SK-MEL-5 (cell line): ENCODE measurements at regions not wholly inside any gene's neighbourhood (a gene's known extent, or its start where the extent isn't known, plus 50 kb on each side); places are given as distances from the start of the nearest gene placed in this dataset.
A peak's percentile ranks its signal among the peaks of the same experiment; 100 is the strongest.

ENCODE experiments used
- DNase-seq: peaks from one replicate; pipeline ENCODE4 v3.0.0-alpha.2; 2016; ENCODE audit warnings: low read depth, low spot score
- in situ Hi-C: cut with HindIII; loops from 2 replicates; pipeline ENCODE4 v1.10.0; 2016; ENCODE audit warnings: low sequenced_read_pairs, high pct_unique_total_duplicates, low pct_unique_long_range_greater_than_20kb

DNA sequence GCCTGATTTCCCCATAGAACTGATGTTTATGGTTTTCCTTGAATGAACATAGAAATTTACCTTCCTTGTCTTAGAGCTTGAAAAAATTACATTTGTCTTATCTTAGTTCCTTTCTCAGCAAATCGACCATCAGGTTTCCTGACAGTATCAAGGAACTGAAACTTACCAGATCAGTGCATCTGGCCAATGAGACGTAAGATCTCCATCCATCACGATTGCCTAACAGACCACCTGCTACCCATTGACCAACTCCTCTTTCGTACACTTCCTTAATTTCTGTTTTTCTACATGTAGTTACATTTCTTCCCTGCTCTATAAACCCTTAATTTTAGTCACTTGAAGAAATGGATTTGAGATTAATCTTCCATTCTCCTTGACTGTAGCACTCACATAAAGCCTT, 57.4 kb upstream of the TMPRSS15 start:
- DNase-seq = no peak
- in situ Hi-C loops = no loop called here

DNA sequence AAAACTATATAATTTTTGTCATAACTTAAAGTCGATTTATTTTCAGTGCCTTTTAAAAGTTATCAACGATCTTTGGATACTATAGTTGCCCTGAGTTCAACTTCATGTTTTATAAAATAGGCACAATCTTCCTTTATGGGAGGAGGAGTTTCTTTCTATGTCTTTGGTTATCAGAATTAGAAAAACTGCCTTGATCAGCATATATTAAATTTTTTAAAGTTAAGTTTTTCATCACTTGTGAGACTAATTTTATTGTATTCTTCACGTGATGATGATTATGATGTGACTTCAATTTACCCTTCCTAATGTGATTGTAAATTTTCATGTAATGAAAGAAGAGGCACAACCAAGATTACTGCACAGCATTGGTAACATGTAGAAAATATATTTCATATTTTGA, 58.2 kb upstream of the TMPRSS15 start:
- no peak for DNase-seq
- in situ Hi-C loops = no loop called here

DNA sequence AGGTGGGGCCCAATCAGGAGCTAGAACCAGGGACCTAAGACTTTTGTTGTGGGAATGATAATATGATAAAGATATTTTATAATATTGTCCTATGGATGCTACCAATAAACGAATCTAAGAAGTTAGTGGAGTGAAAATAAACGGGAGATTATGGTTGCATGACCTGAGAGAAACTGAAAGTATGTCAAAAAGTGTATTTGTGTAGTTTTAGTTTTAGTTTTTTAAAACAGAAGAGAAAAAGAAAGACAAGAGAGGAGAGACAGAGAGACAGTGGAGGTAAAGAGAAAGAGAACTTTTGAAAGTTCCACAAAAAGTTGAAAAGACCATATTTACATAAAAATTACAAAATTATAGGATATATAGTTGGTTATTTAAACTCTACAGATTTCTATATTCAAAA, 64.1 kb upstream of the TMPRSS15 start:
- DNase-seq = no peak
- in situ Hi-C loops = no loop called here

DNA sequence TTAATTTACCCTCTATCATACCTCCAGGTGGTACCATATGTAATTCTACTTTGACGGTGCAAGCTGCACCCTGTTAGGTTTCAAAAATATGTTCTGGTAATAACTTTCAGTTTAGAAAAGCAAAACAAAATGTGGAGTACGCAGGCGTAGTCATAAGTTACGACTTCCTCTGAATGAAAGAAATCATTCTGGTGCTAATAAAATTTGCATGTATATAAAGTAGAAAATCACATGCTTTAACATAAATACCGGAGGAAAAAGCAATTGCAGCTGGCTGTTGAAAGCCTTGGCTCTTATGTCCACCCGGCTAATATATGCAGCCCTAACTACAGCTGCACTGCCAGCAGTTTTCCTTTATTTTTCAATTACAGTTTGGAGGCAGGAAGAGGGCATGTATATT, 65.2 kb upstream of the TMPRSS15 start:
- DNase-seq = no peak
- in situ Hi-C loops = no loop called here

DNA sequence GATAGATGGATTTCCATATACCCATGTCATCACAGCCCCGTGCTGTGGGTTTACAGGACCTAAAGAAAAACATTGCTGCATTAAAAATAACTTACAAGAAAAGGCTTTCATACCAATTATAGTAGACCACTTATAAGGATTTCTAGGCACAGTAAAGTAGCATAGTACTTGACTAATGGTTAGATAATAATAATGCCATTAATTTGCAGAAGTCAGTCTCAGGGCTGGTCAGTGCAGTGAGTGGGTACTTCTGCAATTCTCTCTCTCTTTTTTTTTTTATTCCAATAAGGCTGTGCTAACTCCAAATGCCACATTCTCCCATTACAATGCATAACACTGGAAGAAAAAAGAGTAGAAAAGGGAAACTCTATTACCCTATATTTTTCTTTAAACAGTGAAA, 73.1 kb upstream of the TMPRSS15 start:
- no peak for DNase-seq
- in situ Hi-C loops = no loop called here

DNA sequence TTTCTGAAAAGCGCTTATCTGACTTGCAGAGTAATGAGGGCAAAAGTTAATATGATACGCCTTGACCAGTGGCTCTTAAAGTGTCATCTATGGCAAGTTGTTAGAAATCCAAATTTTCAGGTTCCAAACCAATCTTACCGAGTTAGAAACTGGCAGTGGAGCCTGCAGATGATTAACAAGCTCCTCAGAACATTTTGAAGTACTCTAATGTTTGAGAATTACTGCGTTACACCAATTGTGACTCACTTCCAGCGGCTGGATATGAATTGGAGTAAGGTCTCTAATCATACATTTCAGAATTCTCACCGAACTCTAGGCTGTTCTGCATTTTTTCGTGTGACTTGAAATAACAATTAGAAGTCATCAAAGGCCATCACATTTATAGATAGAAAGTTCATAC, 73.5 kb upstream of the TMPRSS15 start:
- in situ Hi-C loops = no loop called here
- no peak for DNase-seq

DNA sequence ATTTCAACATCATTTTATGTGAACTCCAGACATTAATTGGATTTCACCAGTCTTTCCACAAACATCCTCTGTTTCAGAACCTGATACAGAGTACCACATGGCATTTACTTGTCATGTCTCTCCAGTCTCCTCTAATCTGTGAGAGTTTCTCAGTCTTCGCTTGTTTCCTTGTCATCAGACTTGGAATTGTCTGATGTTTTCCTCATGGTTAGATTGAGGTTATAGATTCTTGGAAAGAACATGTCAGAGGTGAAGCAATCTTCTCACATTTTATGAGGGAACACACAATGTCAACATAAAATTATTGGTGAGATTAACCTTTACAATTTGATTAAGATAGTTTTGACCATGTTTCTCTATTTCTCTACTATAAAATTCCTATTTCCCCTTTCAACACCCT, 74.9 kb upstream of the TMPRSS15 start:
- DNase-seq = no peak
- in situ Hi-C loops = no loop called here

DNA sequence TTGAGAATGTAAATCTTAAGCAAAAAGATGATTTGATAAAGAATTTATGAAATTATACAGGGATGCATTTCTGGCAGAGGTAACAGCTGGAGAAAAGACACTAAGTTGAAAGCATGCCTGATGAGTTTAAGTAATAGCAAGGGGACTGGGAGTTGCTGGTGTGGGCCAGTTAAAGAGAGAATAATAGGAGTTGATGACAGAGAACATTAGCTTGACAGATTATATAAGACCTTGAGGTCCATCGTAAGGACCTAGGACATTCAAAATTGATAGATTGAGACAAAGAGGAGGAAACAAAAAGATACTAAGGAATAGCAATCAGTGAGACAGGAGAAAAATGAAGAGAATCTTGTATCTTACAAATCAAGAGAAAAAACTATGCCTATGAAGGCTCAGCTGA, 84.7 kb upstream of the TMPRSS15 start:
- no peak for DNase-seq
- in situ Hi-C loops = no loop called here

DNA sequence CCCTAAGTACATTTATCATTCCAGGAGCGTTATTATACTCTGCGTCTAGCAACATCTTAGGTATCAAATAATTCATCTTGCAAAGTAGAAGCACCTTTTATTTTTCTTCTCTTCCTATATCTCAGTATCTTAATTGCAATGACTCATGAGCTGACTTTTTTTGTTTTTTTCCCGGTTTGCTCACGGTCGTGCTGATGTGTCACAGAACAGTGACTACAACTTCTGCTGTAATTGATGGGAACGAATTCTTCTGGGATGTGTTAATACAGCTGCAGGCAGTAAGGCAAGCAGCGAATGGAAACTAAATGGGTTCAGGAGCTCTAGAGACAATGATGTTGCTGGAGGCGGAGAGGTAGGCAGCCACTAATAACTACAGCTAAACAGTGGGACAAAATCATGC, 89.8 kb upstream of the TMPRSS15 start:
- no peak for DNase-seq
- in situ Hi-C loops = no loop called here

DNA sequence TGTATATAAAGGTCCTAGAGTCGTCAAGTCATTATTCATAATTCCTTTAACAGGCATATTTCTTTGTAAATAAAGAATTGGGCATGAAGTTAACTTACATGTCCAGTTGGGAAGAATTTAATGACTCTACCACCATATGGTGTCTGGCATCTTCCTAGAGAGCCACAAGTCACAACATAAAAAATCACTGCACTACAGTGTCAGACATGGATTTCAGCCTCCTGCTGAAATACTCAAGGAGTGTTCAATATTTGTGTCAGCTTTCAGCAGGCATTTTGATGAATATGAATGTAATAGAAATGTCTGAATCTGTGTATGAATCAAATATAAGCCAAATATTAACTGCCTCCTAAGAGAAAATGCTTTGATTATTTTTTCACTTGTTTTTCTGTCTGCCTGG, 91.9 kb upstream of the TMPRSS15 start:
- no peak for DNase-seq
- in situ Hi-C loops = no loop called here

DNA sequence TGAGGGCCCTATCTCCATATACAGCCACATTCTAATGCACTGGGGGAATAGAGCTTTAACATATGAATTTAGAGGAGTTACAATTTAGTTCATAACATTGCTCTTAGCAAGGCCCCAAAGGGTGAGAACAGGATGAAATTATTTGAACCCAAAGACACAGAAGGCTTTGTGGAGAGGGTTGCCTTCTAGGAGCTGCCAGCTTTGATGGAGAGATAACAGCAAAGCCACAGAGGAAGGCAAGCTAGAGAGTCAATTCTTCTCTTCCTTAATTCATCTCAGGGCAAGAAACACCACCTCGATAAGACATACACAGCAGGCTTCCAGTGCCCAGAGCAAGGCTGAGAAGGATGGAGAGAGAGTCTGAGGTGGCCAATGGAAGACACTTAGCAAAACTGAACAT, 94.8 kb upstream of the TMPRSS15 start:
- in situ Hi-C loops = no loop called here
- no peak for DNase-seq

DNA sequence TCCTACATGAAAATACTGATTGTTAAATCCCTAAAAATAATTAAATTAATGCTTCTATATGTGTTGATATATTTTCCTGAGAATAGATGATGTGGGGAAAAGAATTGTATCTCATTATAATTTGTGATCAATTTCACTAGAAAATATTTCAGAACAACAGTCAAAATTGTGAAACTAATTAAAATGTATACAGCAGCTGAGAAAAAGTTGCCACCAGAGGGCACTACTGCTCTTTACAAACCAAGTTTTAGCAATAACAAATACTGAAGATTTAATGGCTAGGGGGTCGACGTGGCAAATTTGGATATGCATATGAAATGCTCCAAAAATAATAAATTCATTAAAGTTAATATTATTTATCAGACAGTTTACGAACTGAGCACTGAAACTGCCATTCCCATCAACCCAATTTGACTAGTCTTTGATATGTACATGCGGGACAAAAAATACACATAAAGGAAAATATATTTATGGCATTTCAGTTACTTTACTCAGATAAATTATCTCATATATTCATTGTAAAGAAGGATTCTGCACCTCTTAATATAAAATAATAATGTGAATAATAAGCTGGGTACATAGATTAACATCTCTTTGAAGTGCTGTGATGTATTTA, 96.3 kb upstream of the TMPRSS15 start:
- in situ Hi-C loops = no loop called here
- DNase-seq = peak; percentile 62

DNA sequence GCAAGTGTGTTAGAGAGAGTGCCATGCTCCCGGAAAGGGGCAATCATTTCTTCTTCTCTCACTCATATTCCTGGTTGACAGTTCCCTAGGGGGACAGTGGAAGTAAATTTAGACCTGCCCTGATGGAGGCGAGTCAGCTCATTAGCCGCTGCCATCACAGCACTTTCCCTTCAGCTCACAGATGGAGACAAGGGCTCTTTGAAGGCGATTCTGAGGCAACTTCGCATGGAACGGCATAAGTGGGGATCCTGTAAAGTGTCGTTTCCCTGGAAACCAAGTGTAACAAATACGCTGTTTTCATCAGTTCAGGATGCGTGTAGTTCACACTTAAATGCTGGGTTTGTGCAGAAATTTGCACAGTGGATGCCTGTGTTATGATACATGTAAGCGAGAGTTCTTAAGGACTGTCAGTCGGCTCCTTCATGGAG, 114.5 kb upstream of the TMPRSS15 start:
- no peak for DNase-seq
- in situ Hi-C loops = no loop called here

DNA sequence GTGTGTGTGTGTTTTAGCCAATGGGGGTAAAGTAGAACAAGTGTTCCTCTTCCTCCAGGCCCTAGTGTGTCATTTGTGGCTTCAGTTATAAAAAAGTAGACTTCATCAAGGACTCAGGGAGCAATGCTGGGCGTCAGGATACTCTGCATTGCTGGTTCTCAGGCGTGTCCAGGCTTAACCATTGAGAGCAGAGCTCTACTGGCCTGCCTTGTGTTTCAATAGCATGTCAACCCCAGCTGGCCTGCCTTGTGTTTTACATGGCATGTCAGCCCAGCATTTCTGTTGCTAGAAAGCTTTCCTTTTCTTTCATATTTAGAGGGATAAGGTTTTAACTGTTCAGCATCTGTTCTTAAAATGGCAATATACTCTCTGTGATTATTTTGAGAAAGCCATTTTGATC, 117.6 kb upstream of the TMPRSS15 start:
- DNase-seq = no peak
- in situ Hi-C loops = no loop called here

DNA sequence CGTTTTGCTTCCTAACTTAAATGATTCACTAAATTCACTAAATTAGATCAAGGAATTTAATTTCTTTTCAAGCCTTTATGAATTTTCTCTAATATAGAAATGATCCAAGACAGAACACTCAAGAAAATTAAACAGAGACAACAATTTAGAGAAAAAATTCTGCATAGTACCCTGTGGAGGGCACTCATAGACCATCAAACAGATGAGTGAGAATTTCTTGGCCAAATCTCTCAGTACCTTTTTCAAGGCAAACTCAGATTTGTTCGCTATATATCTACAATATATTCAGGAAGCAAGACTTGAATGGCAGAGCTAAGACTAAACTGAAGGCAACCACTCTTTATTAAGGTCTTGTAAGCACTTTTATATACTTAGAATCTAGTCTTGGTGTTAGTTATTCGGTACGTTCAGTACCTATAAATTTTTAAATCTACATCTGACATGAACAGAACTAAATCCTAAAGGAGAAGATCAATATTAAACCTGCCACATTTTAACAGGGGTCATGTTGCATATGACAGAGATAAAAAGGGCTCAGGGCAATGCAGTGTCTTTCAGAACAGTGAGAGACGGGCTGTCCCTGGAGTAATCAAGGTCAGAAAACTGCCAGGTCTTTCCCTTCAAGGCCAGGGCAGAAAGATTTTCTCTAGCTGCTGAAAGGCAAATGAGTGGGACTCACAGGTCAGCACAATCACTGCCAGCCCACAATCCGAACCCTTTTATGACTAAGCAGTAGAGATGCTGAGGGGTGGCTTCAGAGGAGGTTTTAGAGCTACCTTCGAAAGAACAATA, 118.8 kb upstream of the TMPRSS15 start:
- DNase-seq = peak; percentile 16
- in situ Hi-C loops = no loop called here

DNA sequence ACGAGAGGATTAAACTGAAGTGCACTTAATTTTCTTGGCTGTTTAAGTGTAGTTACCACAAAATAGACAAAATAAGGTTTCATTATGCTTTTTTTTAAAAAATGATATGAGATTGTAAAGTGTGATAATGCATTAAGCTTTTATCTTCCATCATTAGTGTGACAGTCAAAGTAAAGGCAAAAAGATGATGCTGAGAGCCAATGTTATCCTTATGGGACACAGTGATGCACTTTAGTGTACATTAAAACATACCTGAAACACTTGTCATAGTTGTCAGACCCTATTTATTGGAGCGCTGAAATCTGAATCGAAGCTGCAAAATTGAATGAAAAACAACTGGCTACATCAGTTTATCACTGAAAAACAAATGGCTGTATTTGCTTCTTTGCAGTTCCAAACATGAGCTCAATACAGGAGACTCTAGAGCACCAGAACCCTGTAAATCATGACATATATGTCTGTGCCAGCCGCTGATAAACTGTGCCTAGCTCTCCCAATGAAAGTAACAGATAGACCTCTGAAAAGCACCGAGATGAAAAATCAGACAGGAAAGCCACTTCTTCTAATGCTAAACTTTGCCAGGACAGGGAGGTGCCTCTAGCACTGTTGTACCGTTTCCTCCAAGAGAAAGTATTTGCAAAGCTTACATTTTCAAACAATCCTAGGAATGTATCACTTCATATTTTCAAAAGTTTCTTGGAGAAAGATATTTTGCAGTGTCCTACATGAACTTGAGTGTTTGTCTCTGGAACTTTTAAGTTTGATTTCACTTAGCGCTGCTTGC, 120.7 kb upstream of the TMPRSS15 start:
- DNase-seq = no peak
- in situ Hi-C loops = no loop called here

DNA sequence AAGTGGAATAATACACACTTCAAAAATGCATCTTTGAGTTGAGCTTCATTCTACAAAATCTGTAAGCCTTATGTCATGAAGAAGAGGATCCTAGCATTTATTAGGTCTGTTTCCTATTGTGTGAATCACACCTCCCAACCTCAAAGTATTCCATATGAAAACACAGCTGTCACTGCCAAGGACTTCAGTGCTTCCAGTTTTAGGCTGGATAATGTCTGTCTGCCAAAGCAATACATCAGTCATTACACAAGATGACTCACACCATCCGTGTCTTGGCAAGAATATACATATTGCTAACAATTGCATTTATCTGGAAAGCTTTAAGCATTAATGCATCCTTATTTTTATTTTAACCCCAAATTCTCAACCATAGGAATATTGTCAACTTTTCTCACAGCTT, 125.7 kb upstream of the TMPRSS15 start:
- DNase-seq = no peak

DNA sequence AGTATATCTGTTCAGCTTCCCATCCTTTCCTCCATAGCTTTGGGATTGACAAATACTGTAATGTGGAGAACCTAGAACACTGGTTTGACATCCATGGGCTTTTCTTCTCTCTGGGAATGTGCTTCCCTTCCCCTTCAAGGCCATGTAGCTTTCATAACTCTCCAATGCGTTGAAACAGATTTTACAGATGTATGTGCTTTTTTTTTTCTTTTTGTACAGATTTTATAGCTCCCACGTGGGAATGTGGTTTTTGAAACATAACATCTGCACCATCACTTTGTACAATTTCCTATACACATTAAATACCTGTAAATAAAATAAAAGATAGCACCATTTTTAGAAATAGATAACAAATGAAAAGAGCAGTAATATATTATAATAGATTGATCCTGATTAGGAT, 138.5 kb upstream of the TMPRSS15 start:
- in situ Hi-C loops = no loop called here
- DNase-seq = no peak

More for the DNA sequence above, 125.7 kb upstream of the TMPRSS15 start:
- in situ Hi-C loops = no loop called here

DNA sequence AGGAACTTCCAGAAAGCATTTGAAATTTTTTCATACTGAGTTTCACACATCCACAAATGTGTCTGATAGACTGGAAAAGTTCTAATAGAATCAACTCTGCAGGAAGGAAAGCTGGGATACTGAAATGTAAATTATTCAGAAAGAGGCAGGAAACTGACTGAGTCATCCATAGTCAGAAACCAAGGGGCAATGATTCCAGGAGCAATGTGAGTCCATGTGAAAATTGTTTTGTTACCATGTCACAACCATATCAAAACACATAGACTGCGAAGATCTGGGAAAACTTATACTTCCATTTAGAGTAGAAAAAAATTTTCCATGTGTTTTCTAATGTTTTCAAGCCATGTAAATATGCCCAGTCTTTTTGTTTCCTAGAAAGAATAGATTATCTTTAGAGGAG, 142.3 kb upstream of the TMPRSS15 start:
- DNase-seq = no peak
- in situ Hi-C loops = no loop called here
